ENCODE measurements at regions not wholly inside any gene's neighbourhood (a gene's known extent, or its start where the extent isn't known, plus 50 kb on each side); places are given as distances from the start of the nearest gene placed in this dataset.
"Not testable (repeated sequence)": the region's sequence is repeated elsewhere in the genome, so short reads cannot be mapped to it uniquely, and the experiment has no call there.

GRCh38 chr4:72209600-72209999 is 177.8 kb downstream of the NPFFR2 start:
- H2BK15ac ChIP-seq (ENCODE audit: low read depth, low read length), result no peak overlapping the region
- no TSS peak for BruUV-seq (replicated peaks)
- no peak overlapping the region for H3K23ac ChIP-seq (ENCODE audit: low read depth, low read length)
- H3K9ac ChIP-seq (ENCODE audit: low read depth, low read length), result no peak overlapping the region
- no peak overlapping the region for H2BK120ac ChIP-seq (ENCODE audit: low read depth, low read length)
- H3K4me1 ChIP-seq (ENCODE audit: control insufficient read depth, insufficient read depth, low read length), result no peaks in the 10 kb centered on the region
- no peak overlapping the region for H4K91ac ChIP-seq (ENCODE audit: insufficient read depth, low read depth, low read length)
- no peak overlapping the region for H2BK20ac ChIP-seq (ENCODE audit: low read depth, low read length)
- in situ Hi-C loops (cut with MboI; ENCODE audit: low sequenced_read_pairs), result no loop called here
- no peak for ATAC-seq (ENCODE audit: low read depth)
- no peaks in the 10 kb centered on the region for H3K79me1 ChIP-seq (ENCODE audit: low read depth in 1 of 2, low read length in 2 of 2)
- no peaks in the 10 kb centered on the region for H3K9me3 ChIP-seq (ENCODE audit: control insufficient read depth, insufficient read depth, low read length)
- TF ChIP-seq MAFK (IDR thresholded peaks at IDR 0.05; ENCODE audit: low read depth, low read length), result no peak
- H3K4me2 ChIP-seq (ENCODE audit: low read depth, low read length), result no peak overlapping the region
- H3K27me3 ChIP-seq (ENCODE audit: control insufficient read depth, insufficient read depth, low read length), result no peaks in the 10 kb centered on the region
- POLR2A ChIA-PET (ENCODE audit: unreplicated experiment), result no interaction called here
- H2BK5ac ChIP-seq (ENCODE audit: low read depth, low read length, poor library complexity, severe bottlenecking), result no peak overlapping the region
- no peak overlapping the region for H2AFZ ChIP-seq (replicated peaks; ENCODE audit: low read length, poor library complexity)
- no peak overlapping the region for H4K5ac ChIP-seq (ENCODE audit: low read depth, low read length)
- H2AK9ac ChIP-seq (replicated peaks; ENCODE audit: low read depth, low read length, poor library complexity), result no peak overlapping the region
- H3K9me1 ChIP-seq (ENCODE audit: insufficient read depth, low read length), result no peaks in the 10 kb centered on the region
- H3K18ac ChIP-seq (ENCODE audit: low read depth, low read length), result no peak overlapping the region
- no peaks in the 10 kb centered on the region for H4K20me1 ChIP-seq (ENCODE audit: insufficient read depth, low read length)
- H3K4ac ChIP-seq (ENCODE audit: low read depth, low read length), result no peak overlapping the region
- no peak for DNase-seq
- dilution Hi-C loops (cut with HindIII; ENCODE audit: low sequenced_read_pairs, unreplicated experiment), result no loop called here
- CTCF ChIA-PET, result interaction anchor here (0.8 kb wide), 1 partner anchor 16 kb away, joined by 3 read pairs; no protein-coding TSS in a partner anchor
- H3K14ac ChIP-seq (replicated peaks; ENCODE audit: low read depth, low read length), result no peak overlapping the region
- H3K36me3 ChIP-seq (ENCODE audit: control insufficient read depth, insufficient read depth, low read length), result no peaks in the 10 kb centered on the region
- intact Hi-C loops (cut with micrococcal nuclease), result no loop called here
- H2AK5ac ChIP-seq (ENCODE audit: low read depth, low read length), result no peak overlapping the region
- H3K56ac ChIP-seq (ENCODE audit: extremely low read depth, insufficient read depth, low read length), result no peak overlapping the region
- H4K8ac ChIP-seq (ENCODE audit: low read depth in 2 of 2, low read length in 2 of 2), result no peak overlapping the region
- H3K4me3 ChIP-seq (ENCODE audit: insufficient read depth, low read depth, low read length), result no peak overlapping the region
- H3K27ac ChIP-seq (ENCODE audit: insufficient read depth, low read length), result no peak overlapping the region

- H3K9me1 ChIP-seq (ENCODE audit: insufficient read depth, low read length); in situ Hi-C loops (cut with MboI; ENCODE audit: low sequenced_read_pairs); H4K91ac ChIP-seq (ENCODE audit: insufficient read depth, low read depth, low read length); H3K36me3 ChIP-seq (ENCODE audit: control insufficient read depth, insufficient read depth, low read length); H3K18ac ChIP-seq (ENCODE audit: low read depth, low read length); dilution Hi-C loops (cut with HindIII; ENCODE audit: low sequenced_read_pairs, unreplicated experiment); H2AK9ac ChIP-seq (replicated peaks; ENCODE audit: low read depth, low read length, poor library complexity); intact Hi-C loops (cut with micrococcal nuclease); H2AFZ ChIP-seq (replicated peaks; ENCODE audit: low read length, poor library complexity); H3K23ac ChIP-seq (ENCODE audit: low read depth, low read length); H3K9ac ChIP-seq (ENCODE audit: low read depth, low read length); ATAC-seq (ENCODE audit: low read depth); H3K4me3 ChIP-seq (ENCODE audit: insufficient read depth, low read depth, low read length); POLR2A ChIA-PET (ENCODE audit: unreplicated experiment); CTCF ChIA-PET; H3K9me3 ChIP-seq (ENCODE audit: control insufficient read depth, insufficient read depth, low read length); H3K14ac ChIP-seq (replicated peaks; ENCODE audit: low read depth, low read length); H4K5ac ChIP-seq (ENCODE audit: low read depth, low read length); H3K27me3 ChIP-seq (ENCODE audit: control insufficient read depth, insufficient read depth, low read length); H2AK5ac ChIP-seq (ENCODE audit: low read depth, low read length); H3K4ac ChIP-seq (ENCODE audit: low read depth, low read length); H3K4me2 ChIP-seq (ENCODE audit: low read depth, low read length); DNase-seq; H2BK15ac ChIP-seq (ENCODE audit: low read depth, low read length); BruUV-seq (replicated peaks); H4K20me1 ChIP-seq (ENCODE audit: insufficient read depth, low read length); H3K27ac ChIP-seq (ENCODE audit: insufficient read depth, low read length); H2BK120ac ChIP-seq (ENCODE audit: low read depth, low read length); H2BK20ac ChIP-seq (ENCODE audit: low read depth, low read length); H3K56ac ChIP-seq (ENCODE audit: extremely low read depth, insufficient read depth, low read length); H4K8ac ChIP-seq (ENCODE audit: low read depth in 2 of 2, low read length in 2 of 2); H3K4me1 ChIP-seq (ENCODE audit: control insufficient read depth, insufficient read depth, low read length); H3K79me1 ChIP-seq (ENCODE audit: low read depth in 1 of 2, low read length in 2 of 2); H2BK5ac ChIP-seq (ENCODE audit: low read depth, low read length, poor library complexity, severe bottlenecking): not testable (repeated sequence)
- no CpG with 5 or more reads among the region's 5 CpGs for WGBS, 2 experiments (ENCODE audit: extremely low coverage in 2 of 2, insufficient read length in 1 of 2)
These were observed 182.0 kb downstream of the NPFFR2 start for GRCh38 chr4:72213763-72214162.

All from IMR-90 (cell line).